K562 (cell line): ENCODE measurements at regions not wholly inside any gene's neighbourhood (a gene's known extent, or its start where the extent isn't known, plus 50 kb on each side); places are given as distances from the start of the nearest gene placed in this dataset.

ENCODE experiments used
- ATAC-seq: fragments of 200-7000 bp; cut with Tn5 transposase; 3 replicates; pipeline ENCODE4 v1.9.1; 2020; ENCODE audit warnings: moderate library complexity
- BruUV-seq: library from RNA; stranded (reverse); fragments of 400-500 nt; replicated peaks from 2 replicates; lab custom pipeline; 2021; lab: Mats Ljungman, UMichigan
- CTCF ChIA-PET: fragments of 300-600 bp; formaldehyde crosslinking; extraction: SDS; loops from one replicate; lab custom pipeline; 2021; ENCODE audit warnings: low intra/inter-chr PET ratio; lab: Yijun Ruan, JAX
- POLR2A ChIA-PET: fragments of 300-600, 350-650 bp; sonication (Branson Sonifier 250); formaldehyde crosslinking; extraction: SDS; loops from one replicate; lab custom pipeline; 2021; ENCODE audit warnings: antibody characterized with exemption, inconsistent platforms; lab: Yijun Ruan, JAX
- DNase-seq, 4 experiments: peaks; one replicate each; pipeline versions ENCODE4 v3.0.0 to v3.0.0-alpha.2; 2011 to 2018; ENCODE audit warnings: low spot score in 3 of 4, mixed read lengths in 3 of 4; ENCODE audit errors: extremely low read depth in 1 of 4
- FAIRE-seq: peaks from 2 replicates; lab custom pipeline; 2011; peaks lifted over from hg19 to GRCh38; lab: Jason Lieb, UNC
- H2AFZ ChIP-seq: 2 replicates; pipeline ENCODE4 v1.6.0; 2011; ENCODE audit warnings: low read depth, low read length, control low read depth, inconsistent platforms
- H3K27ac ChIP-seq: fragments of 200-600 bp; 3 replicates; pipeline ENCODE4 v1.8.0; 2011; ENCODE audit warnings: low read depth, mild to moderate bottlenecking, control low read depth, inconsistent platforms, low read length, moderate library complexity, mixed read lengths; ENCODE audit errors: extremely low read depth
- H3K27me3 ChIP-seq, 2 experiments: fragments of 300-600 bp in 1 of 2; 2 replicates in 1 of 2; 3 replicates in 1 of 2; pipeline versions ENCODE4 v1.6.0 to v1.8.0; 2011; ENCODE audit warnings: inconsistent platforms in 2 of 2, low read length in 2 of 2, mild to moderate bottlenecking in 1 of 2, mixed read lengths in 1 of 2, moderate library complexity in 1 of 2; ENCODE audit not compliant: control insufficient read depth in 2 of 2, insufficient read depth in 2 of 2
- H3K36me3 ChIP-seq: fragments of 300-600 bp; 3 replicates; pipeline ENCODE4 v1.8.0; 2011; ENCODE audit warnings: mild to moderate bottlenecking, low read length, inconsistent platforms; ENCODE audit not compliant: control insufficient read depth, insufficient read depth
- H3K4me1 ChIP-seq, 2 experiments: fragments of 200-600 bp in 1 of 2; replicated peaks in 1 of 2; 2 replicates in 1 of 2; 3 replicates in 1 of 2; pipeline versions ENCODE4 v1.5.1 to v1.8.0; 2011; ENCODE audit warnings: inconsistent platforms in 2 of 2, low read length in 2 of 2, mild to moderate bottlenecking in 1 of 2, mixed read lengths in 1 of 2, moderate library complexity in 1 of 2; ENCODE audit not compliant: control insufficient read depth in 2 of 2, insufficient read depth in 2 of 2
- H3K4me2 ChIP-seq: 2 replicates; pipeline ENCODE4 v1.6.1; 2011; ENCODE audit warnings: low read length, control low read depth, inconsistent platforms, mixed read lengths; ENCODE audit not compliant: insufficient read depth
- H3K4me3 ChIP-seq: fragments of 200-600 bp; sonication (generic), shearing (Covaris generic); 2 replicates; pipeline ENCODE4 v1.5.1; 2016; ENCODE audit warnings: control low read depth, inconsistent platforms
- H3K79me2 ChIP-seq: fragments of 200-600 bp; 3 replicates; pipeline ENCODE4 v1.8.0; 2011; ENCODE audit warnings: low read length, inconsistent platforms; ENCODE audit not compliant: control insufficient read depth, insufficient read depth
- H3K9ac ChIP-seq, 2 experiments: 2 replicates each; pipeline versions ENCODE4 v1.6.0 to v1.6.1; 2011; ENCODE audit warnings: low read depth in 2 of 2, low read length in 2 of 2, control low read depth in 1 of 2, inconsistent platforms in 1 of 2, mild to moderate bottlenecking in 1 of 2, mixed read lengths in 1 of 2; ENCODE audit not compliant: insufficient read depth in 1 of 2
- H3K9me1 ChIP-seq: one replicate; pipeline ENCODE4 v1.6.0; 2011; ENCODE audit warnings: inconsistent platforms, mild to moderate bottlenecking, low read length, moderate library complexity; ENCODE audit not compliant: control insufficient read depth, insufficient read depth
- H3K9me3 ChIP-seq: replicated peaks from 2 replicates; pipeline ENCODE4 v1.5.1; 2011; ENCODE audit warnings: low read depth, low read length, inconsistent platforms; ENCODE audit not compliant: control insufficient read depth, insufficient read depth
- H4K20me1 ChIP-seq: replicated peaks from 2 replicates; pipeline ENCODE4 v1.6.1; 2011; ENCODE audit warnings: low read length, inconsistent platforms, mixed read lengths; ENCODE audit not compliant: control insufficient read depth, insufficient read depth
- ARID3B ChIP-seq: fragments of 250-450 bp; sonication (Bioruptor Pico); IDR thresholded peaks from 2 replicates; pipeline ENCODE4 v1.4.0; 2020; ENCODE audit warnings: borderline replicate concordance
- EP400 ChIP-seq: fragments of 450-650 bp; IDR thresholded peaks from 2 replicates; pipeline ENCODE4 v1.6.1; 2017; ENCODE audit warnings: antibody characterized with exemption, mild to moderate bottlenecking, moderate library complexity
- GATAD2A ChIP-seq: fragments of 450-650 bp; IDR thresholded peaks from 2 replicates; pipeline ENCODE4 v1.6.1; 2017
- MNT ChIP-seq, 2 experiments: fragments of 450-650 bp; conservative IDR thresholded peaks; 2 replicates each; pipeline ENCODE4 v1.6.1; 2017; ENCODE audit warnings: mild to moderate bottlenecking in 2 of 2, moderate library complexity in 2 of 2
- NCOR1 ChIP-seq: fragments of 450-650 bp; IDR thresholded peaks from 2 replicates; pipeline ENCODE4 v1.6.1; 2016; ENCODE audit warnings: mild to moderate bottlenecking, moderate library complexity
- PHTF2 ChIP-seq: fragments of 250-450 bp; sonication (Bioruptor Pico); IDR thresholded peaks from 2 replicates; pipeline ENCODE4 v1.5.0; 2021; ENCODE audit warnings: mild to moderate bottlenecking
- SMARCC2 ChIP-seq: fragments of 450-650 bp; IDR thresholded peaks from 2 replicates; pipeline ENCODE4 v1.6.1; 2017; ENCODE audit warnings: antibody characterized with exemption, moderate library complexity, mild to moderate bottlenecking, low read depth
- ZNF263 ChIP-seq: sonication (generic); formaldehyde crosslinking; IDR thresholded peaks from 2 replicates; pipeline ENCODE4 v1.8.0; 2022; ENCODE audit warnings: mild to moderate bottlenecking, missing genetic modification reagents, borderline replicate concordance
- WGBS: fragments of 100-300 bp; shearing (Covaris generic); methylation state at CpG from one replicate; pipeline ENCODE4 v1.1.6; 2016; ENCODE audit warnings: low coverage, mixed read lengths; ENCODE audit not compliant: insufficient coverage; ENCODE audit errors: missing lambda C conversion rate; 5-methylcytosine and 5-hydroxymethylcytosine counted together
- in situ Hi-C: fragments of 300-500 bp; cut with MboI; formaldehyde crosslinking; loops from 4 replicates; pipeline ENCODE4 v1.15.0; 2018; ENCODE audit warnings: inconsistent platforms, mixed read lengths
- intact Hi-C: fragments of 100-400 bp; cut with micrococcal nuclease; formaldehyde crosslinking; loops from 2 replicates; pipeline ENCODE4 v1.14.2; 2022
- TF ChIP-seq, protein P1 (sequence below): fragments of 450-650 bp; IDR thresholded peaks from 2 replicates; pipeline ENCODE4 v1.7.0; 2016; ENCODE audit warnings: borderline replicate concordance

DNA sequence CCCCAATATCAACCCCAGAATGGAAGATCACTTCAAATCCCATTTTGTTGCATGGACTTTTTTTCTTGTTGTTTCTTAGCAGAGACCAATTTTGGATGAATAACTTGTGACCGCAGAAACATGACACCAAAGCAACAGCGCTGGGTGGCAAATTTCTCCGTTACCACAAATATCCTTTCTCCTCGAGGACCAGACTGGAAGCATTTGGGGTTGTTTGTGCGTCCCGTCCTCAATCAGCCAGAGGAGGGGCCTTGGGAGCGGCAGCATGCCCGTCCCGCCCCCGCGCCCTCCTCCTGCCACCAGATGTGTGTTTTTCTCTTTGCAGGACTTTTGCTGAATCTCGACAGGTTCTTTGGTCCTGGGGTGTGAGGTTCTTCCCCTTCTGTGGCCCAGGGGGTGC lies 282.5 kb upstream of the FOXF1 start:
- no peak for ATAC-seq
- no peaks in the 10 kb centered on the region for H3K36me3 ChIP-seq
- no peak overlapping the region for H3K9ac ChIP-seq
- intact Hi-C loops: no loop called here
- BruUV-seq: no TSS peak
- WGBS: 4% methylated on average over 11 of the region's 12 CpGs
- no peak overlapping the region for H3K4me2 ChIP-seq
- no peaks in the 10 kb centered on the region for H3K79me2 ChIP-seq
- 0 out of 2 replicates have a peak, but pooled peaks cover 3% of the 10 kb centered on the region for H4K20me1 ChIP-seq
- no peak overlapping the region for H2AFZ ChIP-seq
- TF ChIP-seq GATAD2A (no peak), MNT (conservative IDR thresholded peaks at IDR 0.05) (no peak), PHTF2 (CRISPR knock-in tag) (no peak), SMARCC2 (no peak), EP400 (no peak), NCOR1 (no peak), ARID3B (CRISPR knock-in tag) (no peak), ZNF263 (CRISPR knock-in tag) (no peak)
- TF ChIP-seq, protein P1, sequence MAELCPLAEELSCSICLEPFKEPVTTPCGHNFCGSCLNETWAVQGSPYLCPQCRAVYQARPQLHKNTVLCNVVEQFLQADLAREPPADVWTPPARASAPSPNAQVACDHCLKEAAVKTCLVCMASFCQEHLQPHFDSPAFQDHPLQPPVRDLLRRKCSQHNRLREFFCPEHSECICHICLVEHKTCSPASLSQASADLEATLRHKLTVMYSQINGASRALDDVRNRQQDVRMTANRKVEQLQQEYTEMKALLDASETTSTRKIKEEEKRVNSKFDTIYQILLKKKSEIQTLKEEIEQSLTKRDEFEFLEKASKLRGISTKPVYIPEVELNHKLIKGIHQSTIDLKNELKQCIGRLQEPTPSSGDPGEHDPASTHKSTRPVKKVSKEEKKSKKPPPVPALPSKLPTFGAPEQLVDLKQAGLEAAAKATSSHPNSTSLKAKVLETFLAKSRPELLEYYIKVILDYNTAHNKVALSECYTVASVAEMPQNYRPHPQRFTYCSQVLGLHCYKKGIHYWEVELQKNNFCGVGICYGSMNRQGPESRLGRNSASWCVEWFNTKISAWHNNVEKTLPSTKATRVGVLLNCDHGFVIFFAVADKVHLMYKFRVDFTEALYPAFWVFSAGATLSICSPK: no peak
- TF ChIP-seq, all 486 proteins: peak for 0
- Histone ChIP-seq H3K27me3 (peaks cover 11 to 38% of the 10 kb centered on the region in 2 experiments; a peak in 3 of 5 replicates), H3K9me3 (no peaks in the 10 kb centered on the region), H3K4me3 (no peak overlapping the region), H3K9me1 (no peaks in the 10 kb centered on the region), H3K27ac (no peak overlapping the region), H3K4me1 (no peaks in the 10 kb centered on the region)
- FAIRE-seq: no peak
- ChIA-PET POLR2A (no interaction called here), CTCF (no interaction called here)
- no peak for DNase-seq
- in situ Hi-C loops: no loop called here
